K562 (cell line): ENCODE measurements at regions not wholly inside any gene's neighbourhood (a gene's known extent, or its start where the extent isn't known, plus 50 kb on each side); places are given as distances from the start of the nearest gene placed in this dataset.
A peak's percentile ranks its signal among the peaks of the same experiment; 100 is the strongest.

Experiments used
- ATAC-seq: fragments of 200-7000 bp; cut with Tn5 transposase; 3 replicates; pipeline ENCODE4 v1.9.1; 2020; ENCODE audit warnings: moderate library complexity
- BruUV-seq: library from RNA; stranded (reverse); fragments of 400-500 nt; replicated peaks from 2 replicates; lab custom pipeline; 2021; lab: Mats Ljungman, UMichigan
- CTCF ChIA-PET: fragments of 300-600 bp; formaldehyde crosslinking; extraction: SDS; loops from one replicate; lab custom pipeline; 2021; ENCODE audit warnings: low intra/inter-chr PET ratio; lab: Yijun Ruan, JAX
- POLR2A ChIA-PET: fragments of 300-600, 350-650 bp; sonication (Branson Sonifier 250); formaldehyde crosslinking; extraction: SDS; loops from one replicate; lab custom pipeline; 2021; ENCODE audit warnings: antibody characterized with exemption, inconsistent platforms; lab: Yijun Ruan, JAX
- DNase-seq, 4 experiments: peaks; one replicate each; pipeline versions ENCODE4 v3.0.0 to v3.0.0-alpha.2; 2011 to 2018; ENCODE audit warnings: low spot score in 3 of 4, mixed read lengths in 3 of 4; ENCODE audit errors: extremely low read depth in 1 of 4
- FAIRE-seq: peaks from 2 replicates; lab custom pipeline; 2011; peaks lifted over from hg19 to GRCh38; lab: Jason Lieb, UNC
- H2AFZ ChIP-seq: 2 replicates; pipeline ENCODE4 v1.6.0; 2011; ENCODE audit warnings: low read depth, low read length, control low read depth, inconsistent platforms
- H3K27ac ChIP-seq: fragments of 200-600 bp; 3 replicates; pipeline ENCODE4 v1.8.0; 2011; ENCODE audit warnings: low read depth, mild to moderate bottlenecking, control low read depth, inconsistent platforms, low read length, moderate library complexity, mixed read lengths; ENCODE audit errors: extremely low read depth
- H3K27me3 ChIP-seq, 2 experiments: fragments of 300-600 bp in 1 of 2; 2 replicates in 1 of 2; 3 replicates in 1 of 2; pipeline versions ENCODE4 v1.6.0 to v1.8.0; 2011; ENCODE audit warnings: inconsistent platforms in 2 of 2, low read length in 2 of 2, mild to moderate bottlenecking in 1 of 2, mixed read lengths in 1 of 2, moderate library complexity in 1 of 2; ENCODE audit not compliant: control insufficient read depth in 2 of 2, insufficient read depth in 2 of 2
- H3K36me3 ChIP-seq: fragments of 300-600 bp; 3 replicates; pipeline ENCODE4 v1.8.0; 2011; ENCODE audit warnings: mild to moderate bottlenecking, low read length, inconsistent platforms; ENCODE audit not compliant: control insufficient read depth, insufficient read depth
- H3K4me1 ChIP-seq, 2 experiments: fragments of 200-600 bp in 1 of 2; replicated peaks in 1 of 2; 2 replicates in 1 of 2; 3 replicates in 1 of 2; pipeline versions ENCODE4 v1.5.1 to v1.8.0; 2011; ENCODE audit warnings: inconsistent platforms in 2 of 2, low read length in 2 of 2, mild to moderate bottlenecking in 1 of 2, mixed read lengths in 1 of 2, moderate library complexity in 1 of 2; ENCODE audit not compliant: control insufficient read depth in 2 of 2, insufficient read depth in 2 of 2
- H3K4me2 ChIP-seq: 2 replicates; pipeline ENCODE4 v1.6.1; 2011; ENCODE audit warnings: low read length, control low read depth, inconsistent platforms, mixed read lengths; ENCODE audit not compliant: insufficient read depth
- H3K4me3 ChIP-seq: fragments of 200-600 bp; sonication (generic), shearing (Covaris generic); 2 replicates; pipeline ENCODE4 v1.5.1; 2016; ENCODE audit warnings: control low read depth, inconsistent platforms
- H3K79me2 ChIP-seq: fragments of 200-600 bp; 3 replicates; pipeline ENCODE4 v1.8.0; 2011; ENCODE audit warnings: low read length, inconsistent platforms; ENCODE audit not compliant: control insufficient read depth, insufficient read depth
- H3K9ac ChIP-seq, 2 experiments: 2 replicates each; pipeline versions ENCODE4 v1.6.0 to v1.6.1; 2011; ENCODE audit warnings: low read depth in 2 of 2, low read length in 2 of 2, control low read depth in 1 of 2, inconsistent platforms in 1 of 2, mild to moderate bottlenecking in 1 of 2, mixed read lengths in 1 of 2; ENCODE audit not compliant: insufficient read depth in 1 of 2
- H3K9me1 ChIP-seq: one replicate; pipeline ENCODE4 v1.6.0; 2011; ENCODE audit warnings: inconsistent platforms, mild to moderate bottlenecking, low read length, moderate library complexity; ENCODE audit not compliant: control insufficient read depth, insufficient read depth
- H3K9me3 ChIP-seq: replicated peaks from 2 replicates; pipeline ENCODE4 v1.5.1; 2011; ENCODE audit warnings: low read depth, low read length, inconsistent platforms; ENCODE audit not compliant: control insufficient read depth, insufficient read depth
- H4K20me1 ChIP-seq: replicated peaks from 2 replicates; pipeline ENCODE4 v1.6.1; 2011; ENCODE audit warnings: low read length, inconsistent platforms, mixed read lengths; ENCODE audit not compliant: control insufficient read depth, insufficient read depth
- ATF2 ChIP-seq: sonication (generic); formaldehyde crosslinking; IDR thresholded peaks from 2 replicates; pipeline ENCODE4 v1.8.1; 2022; ENCODE audit warnings: missing genetic modification reagents
- CAMTA2 ChIP-seq: fragments of 250-450 bp; sonication (Bioruptor Pico); conservative IDR thresholded peaks from 2 replicates; pipeline ENCODE4 v1.5.1; 2022
- GABPB1 ChIP-seq: sonication (generic); formaldehyde crosslinking; IDR thresholded peaks from 2 replicates; pipeline ENCODE4 v1.8.0; 2022; ENCODE audit warnings: mild to moderate bottlenecking, missing genetic modification reagents
- POLR2A ChIP-seq: fragments of 450-650 bp; conservative IDR thresholded peaks from 2 replicates; pipeline ENCODE4 v1.6.1; 2016
- POLR2AphosphoS5 ChIP-seq: IDR thresholded peaks from 2 replicates; pipeline ENCODE4 v1.6.1; 2011; ENCODE audit warnings: mild to moderate bottlenecking, low read depth, low read length, moderate library complexity; ENCODE audit not compliant: control insufficient read depth, insufficient read depth
- RAD21 ChIP-seq, 2 experiments: fragments of 250-450 bp in 1 of 2; fragments of 450-650 bp in 1 of 2; sonication (Bioruptor Pico) in 1 of 2; formaldehyde crosslinking in 1 of 2; IDR thresholded peaks in 1 of 2; conservative IDR thresholded peaks in 1 of 2; 2 replicates each; pipeline versions ENCODE4 v1.4.0 to v1.8.0; 2020 to 2022; ENCODE audit warnings: mild to moderate bottlenecking in 2 of 2, moderate library complexity in 1 of 2
- SMAD4 ChIP-seq: fragments of 250-450 bp; sonication (Bioruptor Pico); conservative IDR thresholded peaks from 2 replicates; pipeline ENCODE4 v1.8.0; 2021; ENCODE audit warnings: inconsistent platforms, mild to moderate bottlenecking, moderate library complexity
- WGBS: fragments of 100-300 bp; shearing (Covaris generic); methylation state at CpG from one replicate; pipeline ENCODE4 v1.1.6; 2016; ENCODE audit warnings: low coverage, mixed read lengths; ENCODE audit not compliant: insufficient coverage; ENCODE audit errors: missing lambda C conversion rate; 5-methylcytosine and 5-hydroxymethylcytosine counted together
- in situ Hi-C: fragments of 300-500 bp; cut with MboI; formaldehyde crosslinking; loops from 4 replicates; pipeline ENCODE4 v1.15.0; 2018; ENCODE audit warnings: inconsistent platforms, mixed read lengths
- intact Hi-C: fragments of 100-400 bp; cut with micrococcal nuclease; formaldehyde crosslinking; loops from 2 replicates; pipeline ENCODE4 v1.14.2; 2022
- TF ChIP-seq, protein P1 (sequence below): sonication (generic); formaldehyde crosslinking; IDR thresholded peaks from 2 replicates; pipeline ENCODE4 v1.8.0; 2022; ENCODE audit warnings: mild to moderate bottlenecking, missing genetic modification reagents
- TF ChIP-seq, protein P2 (sequence below), 3 experiments: IDR thresholded peaks in 2 of 3; conservative IDR thresholded peaks in 1 of 3; 2 replicates each; pipeline ENCODE4 v1.5.1; 2011 to 2012; ENCODE audit warnings: low read length in 3 of 3, mild to moderate bottlenecking in 3 of 3, control low read depth in 2 of 3, improper control_type of control experiment in 1 of 3, inconsistent platforms in 1 of 3, low read depth in 1 of 3, mixed read lengths in 1 of 3, moderate library complexity in 1 of 3; ENCODE audit not compliant: insufficient read depth in 2 of 3

GRCh38 chr5:12704955-12705354 is 800.7 kb upstream of the CTNND2 start:
- POLR2A ChIA-PET, result no interaction called here
- H3K9ac ChIP-seq, result no peak overlapping the region
- 60% methylated on average over 2 of the region's 2 CpGs for WGBS

More at GRCh38 chr5:12704955-12705354, 800.7 kb upstream of the CTNND2 start:
- Histone ChIP-seq H3K27ac (no peak overlapping the region), H3K27me3 (no peaks in the 10 kb centered on the region; a peak in 1 of 5 replicates), H3K9me3 (no peaks in the 10 kb centered on the region), H2AFZ (no peak overlapping the region), H3K36me3 (no peaks in the 10 kb centered on the region), H3K4me1 (no peaks in the 10 kb centered on the region), H3K79me2 (no peaks in the 10 kb centered on the region), H4K20me1 (no peaks in the 10 kb centered on the region), H3K4me3 (no peak overlapping the region), H3K9me1 (no peaks in the 10 kb centered on the region), H3K4me2 (no peak overlapping the region)
- ATAC-seq (no peak), DNase-seq (no peak), FAIRE-seq (peak; percentile 75)
- intact Hi-C loops, result no loop called here
- CTCF ChIA-PET, result no interaction called here
- TF ChIP-seq SMAD4 (CRISPR knock-in tag), result no peak
- no peak for TF ChIP-seq POLR2AphosphoS5
- no peak for TF ChIP-seq CAMTA2 (CRISPR knock-in tag)
- TF ChIP-seq GABPB1 (CRISPR knock-in tag), result no peak
- TF ChIP-seq, protein P1, sequence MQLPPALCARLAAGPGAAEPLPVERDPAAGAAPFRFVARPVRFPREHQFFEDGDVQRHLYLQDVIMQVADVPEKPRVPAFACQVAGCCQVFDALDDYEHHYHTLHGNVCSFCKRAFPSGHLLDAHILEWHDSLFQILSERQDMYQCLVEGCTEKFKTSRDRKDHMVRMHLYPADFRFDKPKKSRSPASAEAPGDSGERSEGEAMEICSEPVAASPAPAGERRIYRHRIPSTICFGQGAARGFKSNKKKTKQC (CRISPR knock-in tag), result no peak
- TF ChIP-seq, protein P2, sequence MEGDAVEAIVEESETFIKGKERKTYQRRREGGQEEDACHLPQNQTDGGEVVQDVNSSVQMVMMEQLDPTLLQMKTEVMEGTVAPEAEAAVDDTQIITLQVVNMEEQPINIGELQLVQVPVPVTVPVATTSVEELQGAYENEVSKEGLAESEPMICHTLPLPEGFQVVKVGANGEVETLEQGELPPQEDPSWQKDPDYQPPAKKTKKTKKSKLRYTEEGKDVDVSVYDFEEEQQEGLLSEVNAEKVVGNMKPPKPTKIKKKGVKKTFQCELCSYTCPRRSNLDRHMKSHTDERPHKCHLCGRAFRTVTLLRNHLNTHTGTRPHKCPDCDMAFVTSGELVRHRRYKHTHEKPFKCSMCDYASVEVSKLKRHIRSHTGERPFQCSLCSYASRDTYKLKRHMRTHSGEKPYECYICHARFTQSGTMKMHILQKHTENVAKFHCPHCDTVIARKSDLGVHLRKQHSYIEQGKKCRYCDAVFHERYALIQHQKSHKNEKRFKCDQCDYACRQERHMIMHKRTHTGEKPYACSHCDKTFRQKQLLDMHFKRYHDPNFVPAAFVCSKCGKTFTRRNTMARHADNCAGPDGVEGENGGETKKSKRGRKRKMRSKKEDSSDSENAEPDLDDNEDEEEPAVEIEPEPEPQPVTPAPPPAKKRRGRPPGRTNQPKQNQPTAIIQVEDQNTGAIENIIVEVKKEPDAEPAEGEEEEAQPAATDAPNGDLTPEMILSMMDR (IDR thresholded peaks at IDR 0.05 in 2 of 3, conservative IDR thresholded peaks at IDR 0.05 in 1 of 3; ENCODE audit: insufficient read depth in 2 of 3, low read depth in 1 of 3, low read length in 3 of 3), result 0 out of 6 replicates have a peak, but pooled peaks of 1 of the 3 experiments have one; percentile 8
- no peak for TF ChIP-seq ATF2 (CRISPR knock-in tag)
- TF ChIP-seq RAD21 (CRISPR knock-in tag; conservative IDR thresholded peaks at IDR 0.05 in 1 of 2, IDR thresholded peaks at IDR 0.05 in 1 of 2), result 0 out of 4 replicates have a peak, but pooled peaks of 1 of the 2 experiments have one; percentile 22
- TF ChIP-seq POLR2A, result no peak
- in situ Hi-C loops, result no loop called here
- BruUV-seq, result no TSS peak
